Glutamatergic neuron (in vitro differentiated cells): ENCODE measurements at regions not wholly inside any gene's neighbourhood (a gene's known extent, or its start where the extent isn't known, plus 50 kb on each side); places are given as distances from the start of the nearest gene placed in this dataset.
A peak's percentile ranks its signal among the peaks of the same experiment; 100 is the strongest.

Source experiments
- DNase-seq: peaks from one replicate; pipeline ENCODE4 v3.0.0; 2022
- H3K27ac Mint-ChIP-seq: one replicate; pipeline ENCODE4 v1.8.0; 2020; ENCODE audit warnings: mild to moderate bottlenecking, mixed read lengths, inconsistent platforms; ENCODE audit not compliant: unreplicated experiment
- H3K27me3 Mint-ChIP-seq: one replicate; pipeline ENCODE4 v1.8.0; 2020; ENCODE audit warnings: mild to moderate bottlenecking, moderate library complexity, mixed read lengths, inconsistent platforms; ENCODE audit not compliant: unreplicated experiment
- H3K36me3 Mint-ChIP-seq: one replicate; pipeline ENCODE4 v1.8.0; 2020; ENCODE audit warnings: mild to moderate bottlenecking, mixed read lengths, inconsistent platforms; ENCODE audit not compliant: unreplicated experiment
- H3K4me1 Mint-ChIP-seq: one replicate; pipeline ENCODE4 v1.8.0; 2020; ENCODE audit warnings: mild to moderate bottlenecking, low read depth, mixed read lengths, inconsistent platforms; ENCODE audit not compliant: unreplicated experiment
- H3K4me3 Mint-ChIP-seq: one replicate; pipeline ENCODE4 v1.8.0; 2020; ENCODE audit warnings: mild to moderate bottlenecking, mixed read lengths, inconsistent platforms; ENCODE audit not compliant: unreplicated experiment
- H3K9me3 Mint-ChIP-seq: one replicate; pipeline ENCODE4 v1.8.0; 2020; ENCODE audit warnings: mild to moderate bottlenecking, moderate library complexity, mixed read lengths, inconsistent platforms; ENCODE audit not compliant: unreplicated experiment
- TF ChIP-seq, protein P1 (sequence below): fragments of 200-600 bp; sonication (generic); IDR thresholded peaks from one replicate; pipeline ENCODE4 v1.5.0; 2021; ENCODE audit not compliant: partially characterized antibody, unreplicated experiment

DNA sequence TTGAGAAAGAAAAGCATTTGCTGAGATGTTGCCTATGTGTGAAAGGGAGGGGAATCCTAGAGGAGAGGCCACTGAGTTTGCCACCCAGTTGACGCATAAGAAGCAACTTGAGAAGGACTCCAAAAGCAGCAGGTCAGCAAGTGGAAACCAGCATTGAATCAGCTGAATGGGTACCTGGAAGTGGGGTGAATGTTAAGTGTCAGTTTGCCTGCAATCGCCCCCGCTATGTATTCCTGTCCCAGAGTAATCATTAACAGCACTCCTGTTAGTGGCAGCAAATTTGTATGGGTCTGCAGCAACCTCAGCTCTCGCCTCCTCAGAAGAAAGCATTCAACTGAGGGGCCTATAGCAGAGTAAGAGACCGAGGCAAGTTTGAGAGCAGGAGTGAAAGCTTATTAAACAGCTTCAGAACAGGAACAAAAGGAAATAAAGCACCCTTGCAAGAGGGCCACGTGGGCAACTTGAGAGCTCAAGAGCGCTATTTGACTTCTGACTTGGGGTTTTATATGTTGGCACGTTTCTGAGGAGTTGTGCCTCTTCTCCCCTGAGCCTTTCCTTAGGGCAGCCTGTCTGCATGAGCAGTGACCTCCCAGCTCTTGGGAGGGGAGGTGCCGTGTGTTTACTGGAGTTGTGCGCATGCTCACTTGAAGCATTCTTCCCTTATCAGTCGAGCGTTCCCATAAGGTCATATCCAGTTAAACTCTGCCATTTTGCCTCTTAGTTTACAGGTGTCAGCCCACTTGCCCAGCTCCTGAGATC lies 122.6 kb upstream of the PHACTR1 start:
- peaks cover 2% of the 10 kb centered on the region for H3K9me3 Mint-ChIP-seq
- no peak for DNase-seq
- TF ChIP-seq, protein P1, sequence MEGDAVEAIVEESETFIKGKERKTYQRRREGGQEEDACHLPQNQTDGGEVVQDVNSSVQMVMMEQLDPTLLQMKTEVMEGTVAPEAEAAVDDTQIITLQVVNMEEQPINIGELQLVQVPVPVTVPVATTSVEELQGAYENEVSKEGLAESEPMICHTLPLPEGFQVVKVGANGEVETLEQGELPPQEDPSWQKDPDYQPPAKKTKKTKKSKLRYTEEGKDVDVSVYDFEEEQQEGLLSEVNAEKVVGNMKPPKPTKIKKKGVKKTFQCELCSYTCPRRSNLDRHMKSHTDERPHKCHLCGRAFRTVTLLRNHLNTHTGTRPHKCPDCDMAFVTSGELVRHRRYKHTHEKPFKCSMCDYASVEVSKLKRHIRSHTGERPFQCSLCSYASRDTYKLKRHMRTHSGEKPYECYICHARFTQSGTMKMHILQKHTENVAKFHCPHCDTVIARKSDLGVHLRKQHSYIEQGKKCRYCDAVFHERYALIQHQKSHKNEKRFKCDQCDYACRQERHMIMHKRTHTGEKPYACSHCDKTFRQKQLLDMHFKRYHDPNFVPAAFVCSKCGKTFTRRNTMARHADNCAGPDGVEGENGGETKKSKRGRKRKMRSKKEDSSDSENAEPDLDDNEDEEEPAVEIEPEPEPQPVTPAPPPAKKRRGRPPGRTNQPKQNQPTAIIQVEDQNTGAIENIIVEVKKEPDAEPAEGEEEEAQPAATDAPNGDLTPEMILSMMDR, result no peak
- no peak overlapping the region for H3K4me3 Mint-ChIP-seq
- H3K27me3 Mint-ChIP-seq, result no peaks in the 10 kb centered on the region
- no peak overlapping the region for H3K27ac Mint-ChIP-seq
- H3K4me1 Mint-ChIP-seq, result peaks cover 14% of the 10 kb centered on the region
- H3K36me3 Mint-ChIP-seq, result no peaks in the 10 kb centered on the region

DNA sequence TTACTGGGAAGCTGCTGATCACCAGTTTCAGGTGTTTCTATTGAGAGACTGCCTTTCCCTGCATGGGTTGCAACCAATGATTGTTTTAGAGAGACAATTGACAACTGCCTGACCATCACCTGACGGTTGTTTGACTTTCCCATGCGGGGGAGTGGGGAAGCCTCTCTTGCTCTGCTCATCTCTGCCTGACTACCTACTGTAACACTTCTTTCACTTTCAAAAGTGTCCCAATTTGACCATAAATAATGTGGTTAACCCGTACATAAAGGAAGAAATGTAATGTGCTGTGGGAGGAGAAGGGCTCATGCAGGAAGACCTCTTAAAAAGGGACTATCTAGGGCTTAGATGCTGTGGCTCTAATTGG lies 122.1 kb upstream of the PHACTR1 start:
- TF ChIP-seq, protein P1, result no peak
- H3K4me3 Mint-ChIP-seq, result no peak overlapping the region
- no peaks in the 10 kb centered on the region for H3K36me3 Mint-ChIP-seq
- no peak for DNase-seq
- no peaks in the 10 kb centered on the region for H3K27me3 Mint-ChIP-seq
- H3K9me3 Mint-ChIP-seq, result peaks cover under 1% of the 10 kb centered on the region
- H3K4me1 Mint-ChIP-seq, result peaks cover 14% of the 10 kb centered on the region
- no peak overlapping the region for H3K27ac Mint-ChIP-seq

- H3K27ac Mint-ChIP-seq, result peak overlapping the region; percentile 23
Measured at GRCh38 chr6:12595161-12595811, 121.3 kb upstream of the PHACTR1 start.

GRCh38 chr6:12596731-12597130 lies 119.8 kb upstream of the PHACTR1 start:
- no peak overlapping the region for H3K4me3 Mint-ChIP-seq
- H3K27ac Mint-ChIP-seq, result no peak overlapping the region

More at GRCh38 chr6:12595161-12595811, 121.3 kb upstream of the PHACTR1 start:
- Mint-ChIP-seq H3K4me1 (peaks cover 14% of the 10 kb centered on the region), H3K9me3 (no peaks in the 10 kb centered on the region), H3K27me3 (no peaks in the 10 kb centered on the region), H3K36me3 (no peaks in the 10 kb centered on the region), H3K4me3 (no peak overlapping the region)
- DNase-seq, result no peak
- TF ChIP-seq, protein P1, result no peak

More at GRCh38 chr6:12596731-12597130, 119.8 kb upstream of the PHACTR1 start:
- H3K9me3 Mint-ChIP-seq, result no peaks in the 10 kb centered on the region
- DNase-seq, result no peak
- H3K4me1 Mint-ChIP-seq, result peaks cover 19% of the 10 kb centered on the region
- H3K36me3 Mint-ChIP-seq, result no peaks in the 10 kb centered on the region
- no peaks in the 10 kb centered on the region for H3K27me3 Mint-ChIP-seq
- TF ChIP-seq, protein P1, result no peak
